ENCODE measurements at regions not wholly inside any gene's neighbourhood (a gene's known extent, or its start where the extent isn't known, plus 50 kb on each side); places are given as distances from the start of the nearest gene placed in this dataset.

GRCh38 chr2:6506859-6507258, 358.8 kb downstream of the CMPK2 start:
- FAIRE-seq = no peak

GRCh38 chr2:6510532-6510931, 355.2 kb downstream of the CMPK2 start:
- Histone ChIP-seq H3K27me3 (no peaks in the 10 kb centered on the region), H3K36me3 (no peaks in the 10 kb centered on the region), H3K4me3 (no peak overlapping the region), H3K27ac (no peak overlapping the region), H3K4me1 (peaks cover 0 to 3% (median 0%) of the 10 kb centered on the region in 3 donors), H3K9me3 (no peaks in the 10 kb centered on the region)
- intact Hi-C loops (cut with DNase I) = no loop called here
- no peak for TF ChIP-seq CTCF (IDR thresholded peaks at IDR 0.05)
- DNase-seq (no peak), ATAC-seq (no peak), FAIRE-seq (no peak)
- WGBS, 2 donors = 95 to 100% methylated on average over 1 of the region's 1 CpG

More at GRCh38 chr2:6506859-6507258, 358.8 kb downstream of the CMPK2 start:
- DNase-seq (no peak), ATAC-seq (no peak)
- Histone ChIP-seq H3K4me3 (no peak overlapping the region), H3K4me1 (no peaks in the 10 kb centered on the region), H3K27me3 (no peaks in the 10 kb centered on the region), H3K36me3 (no peaks in the 10 kb centered on the region), H3K27ac (no peak overlapping the region), H3K9me3 (no peaks in the 10 kb centered on the region)
- intact Hi-C loops (cut with DNase I) = no loop called here
- no peak for TF ChIP-seq CTCF (IDR thresholded peaks at IDR 0.05)
- 79 to 82% methylated on average over 6 of the region's 6 CpGs for WGBS, 2 donors

- no peaks in the 10 kb centered on the region for H3K27me3 ChIP-seq
- FAIRE-seq (peak; percentile 60), DNase-seq (no peak), ATAC-seq (no peak)
- H3K4me1 ChIP-seq = peaks cover 0 to 3% (median 0%) of the 10 kb centered on the region in 3 donors
- H3K4me3 ChIP-seq = no peak overlapping the region
- no peak for TF ChIP-seq CTCF (IDR thresholded peaks at IDR 0.05)
- no peaks in the 10 kb centered on the region for H3K9me3 ChIP-seq
- 31 to 47% methylated on average over 2 of the region's 2 CpGs for WGBS, 2 donors
- H3K27ac ChIP-seq = no peak overlapping the region
- no peaks in the 10 kb centered on the region for H3K36me3 ChIP-seq
- intact Hi-C loops (cut with DNase I) = no loop called here
Observed at GRCh38 chr2:6512589-6512988, 353.1 kb downstream of the CMPK2 start.

GRCh38 chr2:6516674-6517073, 349.0 kb downstream of the CMPK2 start:
- Histone ChIP-seq H3K9me3 (no peaks in the 10 kb centered on the region), H3K4me1 (peaks cover 0 to 3% (median 0%) of the 10 kb centered on the region in 3 donors), H3K4me3 (no peak overlapping the region), H3K27ac (no peak overlapping the region), H3K27me3 (no peaks in the 10 kb centered on the region), H3K36me3 (no peaks in the 10 kb centered on the region)
- intact Hi-C loops (cut with DNase I) = no loop called here
- no peak for DNase-seq
- ATAC-seq = no peak
- 75 to 77% methylated on average over 6 of the region's 6 CpGs for WGBS, 2 donors
- TF ChIP-seq CTCF (IDR thresholded peaks at IDR 0.05) = no peak
- FAIRE-seq = no peak

GRCh38 chr2:6518361-6518760, 347.3 kb downstream of the CMPK2 start:
- no peak for TF ChIP-seq CTCF (IDR thresholded peaks at IDR 0.05)
- intact Hi-C loops (cut with DNase I) = no loop called here
- Histone ChIP-seq H3K9me3 (no peaks in the 10 kb centered on the region), H3K36me3 (no peaks in the 10 kb centered on the region), H3K4me1 (no peaks in the 10 kb centered on the region), H3K4me3 (no peak overlapping the region), H3K27me3 (no peaks in the 10 kb centered on the region), H3K27ac (no peak overlapping the region)
- FAIRE-seq = no peak
- 75 to 77% methylated on average over 1 of the region's 1 CpG for WGBS, 2 donors
- ATAC-seq = no peak
- DNase-seq = no peak

Measured in pancreas (tissue), 10 donors.